Right lobe of liver (tissue), 6 donors: ENCODE measurements at regions not wholly inside any gene's neighbourhood (a gene's known extent, or its start where the extent isn't known, plus 50 kb on each side); places are given as distances from the start of the nearest gene placed in this dataset.

Experiments
- ATAC-seq, 4 donors: fragments of 200-7000 bp; cut with Tn5 transposase; one replicate each; pipeline ENCODE4 v1.9.1; 2020; ENCODE audit warnings: mild to moderate bottlenecking in 4 of 4, moderate library complexity in 4 of 4
- DNase-seq, 3 donors: peaks; one replicate each; pipeline ENCODE4 v3.0.0-alpha.2; 2020
- H3K27ac ChIP-seq, 3 donors: fragments of 200-600 bp; one replicate each; pipeline ENCODE4 v1.8.0; 2022
- H3K27me3 ChIP-seq, 2 donors: fragments of 200-600 bp; one replicate each; pipeline ENCODE4 v1.8.0; 2022
- H3K36me3 ChIP-seq, 4 donors: fragments of 200-600 bp; sonication (generic) in 1 of 4; one replicate each; pipeline versions ENCODE4 v1.5.1 to v1.8.0; 2017 to 2022; ENCODE audit warnings: control low read depth in 1 of 4
- H3K4me1 ChIP-seq, 4 donors: fragments of 200-600 bp; sonication (generic) in 1 of 4; one replicate each; pipeline versions ENCODE4 v1.5.1 to v1.8.0; 2017 to 2022; ENCODE audit warnings: control low read depth in 1 of 4
- H3K4me3 ChIP-seq, 3 donors: fragments of 200-600 bp; one replicate each; pipeline ENCODE4 v1.8.0; 2022
- H3K9me3 ChIP-seq, 4 donors: fragments of 200-600 bp; sonication (generic) in 1 of 4; one replicate each; pipeline versions ENCODE4 v1.5.1 to v1.8.0; 2017 to 2022; ENCODE audit warnings: control low read depth in 1 of 4
- CTCF ChIP-seq, 4 donors: fragments of 200-600 bp in 3 of 4; fragments of 450-650 bp in 1 of 4; IDR thresholded peaks; one replicate each; pipeline versions ENCODE4 v1.5.1 to v1.8.0; 2016 to 2022; ENCODE audit warnings: antibody characterized with exemption in 4 of 4, mild to moderate bottlenecking in 2 of 4
- POLR2A ChIP-seq: fragments of 450-650 bp; IDR thresholded peaks from one replicate; pipeline ENCODE4 v1.6.1; 2017; ENCODE audit warnings: antibody characterized with exemption, mild to moderate bottlenecking
- WGBS: methylation state at CpG from one replicate; pipeline ENCODE4 v1.1.6; 2018; ENCODE audit warnings: low coverage, low lambda C conversion rate; ENCODE audit not compliant: insufficient coverage; ENCODE audit errors: missing lambda C conversion rate; 5-methylcytosine and 5-hydroxymethylcytosine counted together
- intact Hi-C, 2 donors: fragments of 100-400 bp; cut with DNase I; formaldehyde crosslinking; loops; one replicate each; pipeline versions ENCODE4 v1.11.2 to v1.14.1; 2022
- donor health status: DM: no; HTN: yes; CAD: no.
- donor health status: DM: no; HTN: no; CAD: no.
- donor health status: DM: no; HTN: no; CAD: no.
- donor health status: DM: no; HTN: yes; CAD: no.
- donor health status: DM: no; HTN: yes; CAD: no.

- ATAC-seq: no peak
- intact Hi-C loops: no loop called here
These were observed 343.0 kb upstream of the NPSR1 start for GRCh38 chr7:34315032-34315431.

GRCh38 chr7:34317039-34317438, 341.0 kb upstream of the NPSR1 start:
- DNase-seq: no peak
- intact Hi-C loops: no loop called here
- ATAC-seq: no peak
- Histone ChIP-seq H3K4me1 (peaks cover 0 to 5% (median 0%) of the 10 kb centered on the region in 4 donors), H3K4me3 (no peak overlapping the region), H3K27me3 (no peaks in the 10 kb centered on the region), H3K9me3 (no peaks in the 10 kb centered on the region), H3K36me3 (no peaks in the 10 kb centered on the region), H3K27ac (no peak overlapping the region)
- 80% methylated on average over 1 of the region's 1 CpG for WGBS
- no peak for TF ChIP-seq POLR2A
- no peak for TF ChIP-seq CTCF (IDR thresholded peaks at IDR 0.05)

More at GRCh38 chr7:34315032-34315431, 343.0 kb upstream of the NPSR1 start:
- no peaks in the 10 kb centered on the region for H3K36me3 ChIP-seq
- no peak for DNase-seq
- no peaks in the 10 kb centered on the region for H3K27me3 ChIP-seq
- H3K4me3 ChIP-seq: no peak overlapping the region
- H3K9me3 ChIP-seq: no peaks in the 10 kb centered on the region
- H3K27ac ChIP-seq: no peak overlapping the region
- no peaks in the 10 kb centered on the region for H3K4me1 ChIP-seq
- TF ChIP-seq POLR2A: no peak
- TF ChIP-seq CTCF (IDR thresholded peaks at IDR 0.05): no peak

GRCh38 chr7:34320412-34320811, 337.6 kb upstream of the NPSR1 start:
- no CpG with 5 or more reads among the region's 6 CpGs for WGBS
- ATAC-seq: no peak
- Histone ChIP-seq H3K9me3 (no peaks in the 10 kb centered on the region), H3K36me3 (no peaks in the 10 kb centered on the region), H3K27me3 (no peaks in the 10 kb centered on the region), H3K27ac (no peak overlapping the region), H3K4me3 (no peak overlapping the region), H3K4me1 (peaks cover 0 to 5% (median 0%) of the 10 kb centered on the region in 4 donors)
- no peak for DNase-seq
- intact Hi-C loops: no loop called here
- no peak for TF ChIP-seq CTCF (IDR thresholded peaks at IDR 0.05)
- no peak for TF ChIP-seq POLR2A

GRCh38 chr7:34320926-34321661, 336.9 kb upstream of the NPSR1 start:
- Histone ChIP-seq H3K36me3 (no peaks in the 10 kb centered on the region), H3K4me1 (peaks cover 0 to 5% (median 0%) of the 10 kb centered on the region in 4 donors), H3K27ac (no peak overlapping the region), H3K27me3 (no peaks in the 10 kb centered on the region), H3K4me3 (no peak overlapping the region), H3K9me3 (no peaks in the 10 kb centered on the region)
- intact Hi-C loops: no loop called here
- TF ChIP-seq CTCF (IDR thresholded peaks at IDR 0.05) (peak; percentile 62 to 92 (median 85)), POLR2A (no peak)
- 14% methylated on average over 13 of the region's 27 CpGs for WGBS
- ATAC-seq (peak; percentile 94 to 98 (median 95)), DNase-seq (peak in 2 of 3 donors; percentile 40 to 61)
